GM12875 (cell line): ENCODE measurements at regions not wholly inside any gene's neighbourhood (a gene's known extent, or its start where the extent isn't known, plus 50 kb on each side); places are given as distances from the start of the nearest gene placed in this dataset.

Experiments used
- H3K4me3 ChIP-seq: one replicate; pipeline ENCODE4 v1.5.1; 2011; ENCODE audit warnings: low read depth, low read length, control low read depth
- CTCF ChIP-seq: IDR thresholded peaks from 2 replicates; pipeline ENCODE4 v1.5.1; 2011; ENCODE audit warnings: low read depth, mild to moderate bottlenecking, control low read depth, inconsistent platforms, low read length, moderate library complexity, borderline replicate concordance; ENCODE audit not compliant: insufficient read depth

GRCh38 chr2:217289177-217289906, 429.5 kb upstream of the TNP1 start:
- TF ChIP-seq CTCF, result no peak
- H3K4me3 ChIP-seq, result no peak overlapping the region

DNA sequence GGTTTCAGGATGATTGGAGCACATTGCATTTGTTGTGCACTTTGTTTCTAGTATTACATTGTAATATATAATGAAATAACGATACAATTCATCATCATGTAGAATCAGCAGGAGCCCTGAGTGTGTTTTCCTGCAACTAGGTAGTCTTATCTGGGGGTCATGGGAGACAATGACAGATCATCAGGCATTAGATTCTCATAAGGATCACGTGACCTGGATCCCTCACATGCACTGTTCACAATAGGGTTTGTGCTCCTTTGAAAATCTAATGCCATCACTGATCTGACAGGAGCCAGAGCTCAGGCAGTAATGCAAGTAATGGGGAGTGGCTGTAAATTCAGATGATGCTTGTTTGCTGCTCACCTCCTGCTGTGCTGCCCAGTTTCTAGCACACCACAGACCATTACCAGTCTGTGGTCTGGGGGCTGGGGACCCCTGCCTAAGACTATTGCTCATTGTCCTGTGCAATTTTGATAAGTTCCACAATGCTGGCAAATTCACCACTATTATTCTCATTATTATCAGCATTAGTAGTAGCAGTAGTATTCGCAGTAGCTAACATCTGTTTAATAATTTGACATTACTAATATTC, 428.7 kb upstream of the TNP1 start:
- no peak overlapping the region for H3K4me3 ChIP-seq
- no peak for TF ChIP-seq CTCF

GRCh38 chr2:217286833-217287232, 427.0 kb upstream of the TNP1 start:
- H3K4me3 ChIP-seq, result no peak overlapping the region
- no peak for TF ChIP-seq CTCF

GRCh38 chr2:217285926-217286325, 426.1 kb upstream of the TNP1 start:
- H3K4me3 ChIP-seq, result no peak overlapping the region
- TF ChIP-seq CTCF, result no peak

DNA sequence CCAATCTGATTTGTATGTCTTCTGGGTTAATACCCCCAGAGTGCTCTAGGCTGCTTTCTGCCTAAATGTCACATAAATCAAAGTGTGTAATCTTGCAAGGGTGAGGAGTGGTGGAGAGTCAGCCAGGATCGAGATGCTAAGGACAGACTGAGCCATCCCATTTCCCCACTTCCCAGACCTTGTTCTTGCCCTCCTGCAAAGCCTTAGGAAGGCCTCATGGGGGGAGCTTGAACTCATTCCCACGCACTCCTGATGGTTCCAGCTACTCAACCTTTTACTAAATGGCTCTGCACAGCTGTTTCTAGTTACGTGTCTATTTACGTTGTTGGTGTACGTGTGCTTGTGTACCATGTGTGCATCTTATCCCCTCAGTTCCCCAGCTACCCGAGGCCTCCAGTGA, 423.6 kb upstream of the TNP1 start:
- no peak for TF ChIP-seq CTCF
- H3K4me3 ChIP-seq, result no peak overlapping the region

DNA sequence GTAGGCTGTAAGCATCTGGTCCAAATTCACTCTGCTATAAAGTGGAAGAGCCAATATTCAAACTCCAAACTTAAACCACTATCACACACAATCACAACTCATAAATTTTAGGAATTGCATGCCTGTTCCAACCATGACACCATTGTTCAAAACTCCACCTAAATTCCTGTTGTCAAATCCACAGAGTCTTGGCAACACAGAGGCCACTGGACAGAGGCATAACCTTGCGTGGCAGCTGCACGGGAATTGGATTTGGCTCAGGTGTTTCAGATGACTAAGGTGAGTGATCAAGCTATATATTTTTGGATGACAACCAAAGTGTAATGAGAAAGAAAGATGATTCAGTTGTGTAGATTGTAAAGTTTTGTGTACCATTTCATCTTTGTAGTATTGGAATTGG, 422.7 kb upstream of the TNP1 start:
- TF ChIP-seq CTCF, result no peak

GRCh38 chr2:217279556-217279955, 419.7 kb upstream of the TNP1 start:
- H3K4me3 ChIP-seq, result no peak overlapping the region
- TF ChIP-seq CTCF, result no peak

More for the DNA sequence above, 422.7 kb upstream of the TNP1 start:
- H3K4me3 ChIP-seq, result no peak overlapping the region
